LNCaP clone FGC (cell line): ENCODE measurements at regions not wholly inside any gene's neighbourhood (a gene's known extent, or its start where the extent isn't known, plus 50 kb on each side); places are given as distances from the start of the nearest gene placed in this dataset.

ENCODE experiments used
- DNase-seq: peaks from one replicate; pipeline ENCODE4 v3.0.0-alpha.2; 2011; ENCODE audit warnings: low read depth
- H3K4me3 ChIP-seq: 2 replicates; pipeline ENCODE4 v1.5.1; 2011; ENCODE audit warnings: mild to moderate bottlenecking, low read depth, low read length, control low read depth
- CTCF ChIP-seq: IDR thresholded peaks from 2 replicates; pipeline ENCODE4 v1.5.1; 2012; ENCODE audit warnings: mild to moderate bottlenecking; ENCODE audit not compliant: control insufficient read depth, insufficient read depth; ENCODE audit errors: extremely low read depth

DNA sequence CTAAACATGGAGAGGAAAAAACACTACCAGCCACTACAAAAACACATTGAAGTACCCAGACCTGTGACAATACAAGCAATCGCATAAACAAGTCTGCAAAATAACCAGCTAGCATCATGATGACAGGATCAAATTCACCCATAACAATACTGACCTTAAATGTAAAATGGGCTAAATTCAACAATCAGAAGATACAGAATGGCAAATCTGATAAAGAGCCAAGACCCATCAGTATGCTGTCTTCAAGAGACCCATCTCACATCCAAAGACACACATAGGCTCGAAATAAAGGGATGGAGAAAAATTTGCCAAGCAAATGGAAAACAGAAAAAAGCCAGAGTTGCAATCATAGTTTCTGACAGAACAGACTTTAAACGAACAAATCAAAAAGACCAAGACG lies 294.4 kb downstream of the MEF2C start:
- no peak for DNase-seq
- no peak overlapping the region for H3K4me3 ChIP-seq
- no peak for TF ChIP-seq CTCF

DNA sequence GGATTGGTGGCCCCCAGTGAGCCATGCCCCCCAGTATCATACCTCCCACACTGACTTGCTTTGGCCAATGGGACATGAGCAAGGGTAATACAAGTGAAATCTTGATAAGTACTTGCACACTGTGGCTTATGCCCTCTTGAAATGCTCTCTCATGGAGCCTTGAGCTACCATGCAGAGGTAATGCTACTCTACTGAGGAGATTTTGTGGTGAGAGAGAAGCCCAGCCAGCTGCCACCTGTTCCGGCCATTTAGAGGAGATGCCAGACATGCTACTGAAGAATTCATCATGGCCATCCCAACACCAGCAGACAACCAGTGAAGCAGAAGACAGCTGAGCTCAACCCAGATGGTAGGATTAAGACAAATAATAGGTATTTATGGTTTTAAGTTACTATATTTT lies 299.5 kb downstream of the MEF2C start:
- DNase-seq = no peak
- TF ChIP-seq CTCF = no peak
- H3K4me3 ChIP-seq = no peak overlapping the region

- DNase-seq = no peak
- no peak overlapping the region for H3K4me3 ChIP-seq
- TF ChIP-seq CTCF = no peak
These were observed 289.7 kb upstream of the TMEM161B start for GRCh38 chr5:88558366-88558765.

DNA sequence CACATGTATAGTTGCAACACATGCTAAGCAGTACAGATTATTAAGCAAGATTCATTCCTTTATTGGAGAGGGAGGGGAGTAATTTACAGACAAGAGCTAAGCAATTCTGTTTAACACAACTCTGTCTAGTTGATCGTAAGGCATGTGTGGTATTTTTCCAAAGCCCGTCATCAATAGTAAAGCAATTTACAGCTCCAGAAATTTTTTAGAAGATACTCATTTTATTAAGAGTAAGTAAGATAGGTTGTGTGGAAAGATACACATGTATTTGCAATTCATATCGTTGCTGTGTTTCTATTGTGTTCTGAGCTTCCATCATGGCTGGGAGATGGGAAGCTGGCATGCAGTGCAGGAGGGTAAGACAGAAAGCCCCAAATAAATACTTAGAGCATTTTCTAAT lies 289.2 kb upstream of the TMEM161B start:
- H3K4me3 ChIP-seq = no peak overlapping the region
- no peak for TF ChIP-seq CTCF
- no peak for DNase-seq

DNA sequence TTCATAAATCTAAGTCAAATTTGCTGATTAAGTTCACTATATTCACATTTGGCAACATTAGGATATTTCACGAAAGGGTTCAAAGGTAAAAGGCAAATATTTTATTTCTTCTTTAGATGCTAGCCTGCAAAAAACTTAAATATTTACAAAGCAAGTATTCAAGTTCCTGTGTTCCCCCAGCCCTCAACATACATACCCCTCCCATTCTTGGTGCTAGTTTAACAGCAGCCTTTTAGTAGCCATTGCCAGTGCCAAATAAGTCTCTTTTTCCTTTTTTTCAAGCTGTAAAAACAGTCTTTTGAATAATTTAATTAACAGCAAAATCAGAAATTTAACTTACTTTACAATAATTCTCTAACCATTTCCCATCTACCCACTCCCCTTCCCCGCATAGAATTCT lies 288.5 kb upstream of the TMEM161B start:
- no peak overlapping the region for H3K4me3 ChIP-seq
- DNase-seq = no peak
- TF ChIP-seq CTCF = no peak

DNA sequence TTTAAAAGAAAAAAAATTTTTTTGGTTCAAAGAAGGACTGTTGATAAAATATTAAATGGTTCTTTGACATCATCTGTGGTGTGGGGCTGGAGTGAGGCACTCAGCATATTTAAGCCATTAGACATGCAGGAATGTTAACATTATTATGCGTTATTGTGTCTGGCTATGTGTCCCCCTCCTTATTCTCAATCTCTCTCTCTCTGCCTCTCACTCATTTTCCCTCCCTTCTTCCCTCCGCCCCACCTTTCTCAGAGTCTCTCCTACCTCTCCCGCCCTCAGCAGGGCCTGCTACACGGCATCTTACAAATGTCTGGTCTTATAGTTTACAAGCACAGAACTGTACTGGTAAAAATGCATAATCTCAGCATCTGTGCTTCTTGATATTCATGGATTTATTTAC lies 287.8 kb upstream of the TMEM161B start:
- no peak overlapping the region for H3K4me3 ChIP-seq
- no peak for TF ChIP-seq CTCF
- no peak for DNase-seq

DNA sequence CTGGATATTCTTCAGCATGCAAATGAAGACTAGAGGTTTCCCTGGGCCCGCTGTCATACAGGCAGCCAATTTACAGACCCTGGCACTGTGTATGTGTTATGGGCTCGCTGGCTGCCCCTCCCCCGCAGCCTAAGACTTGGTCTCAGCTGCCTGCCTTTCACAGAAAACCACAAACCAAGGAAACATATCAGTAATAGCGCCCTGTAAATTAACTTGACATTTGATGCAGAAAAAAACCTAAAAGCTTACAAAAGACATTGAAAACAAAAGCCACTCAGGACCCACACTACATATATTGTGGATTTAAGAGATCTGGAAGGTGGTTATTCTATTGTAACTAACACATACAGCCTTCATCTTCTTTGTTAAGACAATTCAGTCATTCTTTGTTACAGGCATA lies 287.0 kb upstream of the TMEM161B start:
- no peak for DNase-seq
- no peak for TF ChIP-seq CTCF
- H3K4me3 ChIP-seq = no peak overlapping the region
